HG02571 (cell line): ENCODE measurements at regions not wholly inside any gene's neighbourhood (a gene's known extent, or its start where the extent isn't known, plus 50 kb on each side); places are given as distances from the start of the nearest gene placed in this dataset.
A peak's percentile ranks its signal among the peaks of the same experiment; 100 is the strongest.
"Not testable (repeated sequence)": the region's sequence is repeated elsewhere in the genome, so short reads cannot be mapped to it uniquely, and the experiment has no call there.

Experiments
- ATAC-seq: cut with Tn5 transposase; IDR thresholded peaks from one replicate; pipeline ENCODE4 v1.9.1; 2021; ENCODE audit warnings: mild to moderate bottlenecking, moderate library complexity; ENCODE audit not compliant: unreplicated experiment

- no peak for ATAC-seq
These were observed 74.6 kb downstream of the FEM1C start for GRCh38 chr5:115469904-115470516.

- ATAC-seq: no peak
These were observed 76.9 kb downstream of the FEM1C start for GRCh38 chr5:115467628-115468027.

- ATAC-seq: no peak
These were observed 79.1 kb downstream of the FEM1C start for GRCh38 chr5:115465431-115465830.

- ATAC-seq: no peak
These were observed 80.6 kb downstream of the FEM1C start for GRCh38 chr5:115463983-115464382.

GRCh38 chr5:115461506-115462290 lies 82.9 kb downstream of the FEM1C start:
- ATAC-seq: no peak

- ATAC-seq: no peak
These were observed 83.5 kb downstream of the FEM1C start for GRCh38 chr5:115461093-115461492.

GRCh38 chr5:115460472-115460871 lies 84.1 kb downstream of the FEM1C start:
- ATAC-seq: peak; percentile 63

- no peak for ATAC-seq
These were observed 84.7 kb downstream of the FEM1C start for GRCh38 chr5:115459855-115460341.

- ATAC-seq: no peak
These were observed 86.2 kb downstream of the FEM1C start for GRCh38 chr5:115458416-115458815.

GRCh38 chr5:115458003-115458409 lies 86.6 kb downstream of the FEM1C start:
- no peak for ATAC-seq

- no peak for ATAC-seq
These were observed 87.0 kb downstream of the FEM1C start for GRCh38 chr5:115457571-115457970.

GRCh38 chr5:115456539-115457040 lies 88.0 kb downstream of the FEM1C start:
- ATAC-seq: no peak

- no peak for ATAC-seq
These were observed 88.5 kb downstream of the FEM1C start for GRCh38 chr5:115456056-115456455.

GRCh38 chr5:115455301-115455707 lies 89.3 kb downstream of the FEM1C start:
- no peak for ATAC-seq

GRCh38 chr5:115453391-115454095 lies 91.0 kb downstream of the FEM1C start:
- ATAC-seq: no peak

GRCh38 chr5:115452536-115453235 lies 91.9 kb downstream of the FEM1C start:
- ATAC-seq: no peak

- no peak for ATAC-seq
These were observed 92.5 kb downstream of the FEM1C start for GRCh38 chr5:115452083-115452482.

GRCh38 chr5:115450741-115451140 lies 93.8 kb downstream of the FEM1C start:
- ATAC-seq: peak; percentile 82

GRCh38 chr5:115448630-115449029 lies 95.9 kb downstream of the FEM1C start:
- not testable (repeated sequence) for ATAC-seq

- no peak for ATAC-seq
These were observed 103.7 kb downstream of the FEM1C start for GRCh38 chr5:115440782-115441451.
